ENCODE measurements at regions not wholly inside any gene's neighbourhood (a gene's known extent, or its start where the extent isn't known, plus 50 kb on each side); places are given as distances from the start of the nearest gene placed in this dataset.

- no peak for TF ChIP-seq CTCF (IDR thresholded peaks at IDR 0.05)
- no peak for TF ChIP-seq POLR2A (IDR thresholded peaks at IDR 0.05)
Observed at GRCh38 chr5:99621772-99622681, 693.2 kb upstream of the CHD1 start.

Measured in esophagus squamous epithelium (tissue), 4 donors.